ENCODE measurements at regions not wholly inside any gene's neighbourhood (a gene's known extent, or its start where the extent isn't known, plus 50 kb on each side); places are given as distances from the start of the nearest gene placed in this dataset.

GRCh38 chr1:83561346-83561745 is 437.6 kb downstream of the TTLL7 start:
- TF ChIP-seq TAF1 (IDR thresholded peaks at IDR 0.05; ENCODE audit: borderline replicate concordance, insufficient read depth, low read length) (no peak), FOXP2 (optimal IDR thresholded peaks at IDR 0.05; ENCODE audit: borderline replicate concordance, extremely low read depth, extremely low read length, insufficient read depth) (no peak), REST (IDR thresholded peaks at IDR 0.05; ENCODE audit: insufficient read depth in 1 of 2, low read depth in 2 of 2, low read length in 2 of 2) (no peak), SIN3A (IDR thresholded peaks at IDR 0.05; ENCODE audit: borderline replicate concordance, insufficient read depth, low read length) (no peak), POLR2AphosphoS5 (IDR thresholded peaks at IDR 0.05; ENCODE audit: low read depth, low read length) (no peak)

- TF ChIP-seq REST (IDR thresholded peaks at IDR 0.05; ENCODE audit: insufficient read depth in 1 of 2, low read depth in 2 of 2, low read length in 2 of 2) (no peak), SIN3A (IDR thresholded peaks at IDR 0.05; ENCODE audit: borderline replicate concordance, insufficient read depth, low read length) (no peak), TAF1 (IDR thresholded peaks at IDR 0.05; ENCODE audit: borderline replicate concordance, insufficient read depth, low read length) (no peak), FOXP2 (optimal IDR thresholded peaks at IDR 0.05; ENCODE audit: borderline replicate concordance, extremely low read depth, extremely low read length, insufficient read depth) (no peak), POLR2AphosphoS5 (IDR thresholded peaks at IDR 0.05; ENCODE audit: low read depth, low read length) (no peak)
Measured at GRCh38 chr1:83559129-83559840, 439.6 kb downstream of the TTLL7 start.

GRCh38 chr1:83555871-83556270 is 443.1 kb downstream of the TTLL7 start:
- TF ChIP-seq TAF1 (IDR thresholded peaks at IDR 0.05; ENCODE audit: borderline replicate concordance, insufficient read depth, low read length) (no peak), SIN3A (IDR thresholded peaks at IDR 0.05; ENCODE audit: borderline replicate concordance, insufficient read depth, low read length) (no peak), FOXP2 (optimal IDR thresholded peaks at IDR 0.05; ENCODE audit: borderline replicate concordance, extremely low read depth, extremely low read length, insufficient read depth) (no peak), POLR2AphosphoS5 (IDR thresholded peaks at IDR 0.05; ENCODE audit: low read depth, low read length) (no peak), REST (IDR thresholded peaks at IDR 0.05; ENCODE audit: insufficient read depth in 1 of 2, low read depth in 2 of 2, low read length in 2 of 2) (no peak)

GRCh38 chr1:83554174-83554573 is 444.8 kb downstream of the TTLL7 start:
- TF ChIP-seq POLR2AphosphoS5 (IDR thresholded peaks at IDR 0.05; ENCODE audit: low read depth, low read length) = no peak
- no peak for TF ChIP-seq TAF1 (IDR thresholded peaks at IDR 0.05; ENCODE audit: borderline replicate concordance, insufficient read depth, low read length)
- TF ChIP-seq SIN3A (IDR thresholded peaks at IDR 0.05; ENCODE audit: borderline replicate concordance, insufficient read depth, low read length) = no peak
- TF ChIP-seq REST (IDR thresholded peaks at IDR 0.05; ENCODE audit: insufficient read depth in 1 of 2, low read depth in 2 of 2, low read length in 2 of 2) = no peak
- no peak for TF ChIP-seq FOXP2 (optimal IDR thresholded peaks at IDR 0.05; ENCODE audit: borderline replicate concordance, extremely low read depth, extremely low read length, insufficient read depth)
